NAMALWA (cell line): ENCODE measurements at regions not wholly inside any gene's neighbourhood (a gene's known extent, or its start where the extent isn't known, plus 50 kb on each side); places are given as distances from the start of the nearest gene placed in this dataset.
"Not testable (repeated sequence)": the region's sequence is repeated elsewhere in the genome, so short reads cannot be mapped to it uniquely, and the experiment has no call there.

ENCODE experiments used
- DNase-seq: peaks from one replicate; pipeline ENCODE4 v3.0.0-alpha.2; 2015; ENCODE audit warnings: low spot score

DNA sequence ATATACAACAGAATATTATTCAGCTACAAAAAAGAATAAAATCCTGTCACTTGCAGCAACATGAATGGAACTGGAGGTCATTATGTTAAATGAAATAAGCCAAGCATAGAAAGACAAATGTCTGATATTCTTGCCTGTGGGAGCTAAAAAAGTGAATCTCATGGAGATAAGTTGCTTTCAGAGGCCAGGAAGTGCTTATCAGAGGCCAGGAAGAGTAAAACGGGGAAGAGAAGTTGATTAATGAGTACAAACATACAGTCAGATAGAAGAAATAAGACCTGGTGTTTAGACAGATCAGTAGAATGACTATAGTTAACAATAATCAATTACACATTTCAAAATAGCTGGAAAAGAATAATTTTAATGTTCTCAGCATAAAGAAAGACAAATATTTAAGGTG lies 54.4 kb upstream of the CPHXL start:
- no peak for DNase-seq

DNA sequence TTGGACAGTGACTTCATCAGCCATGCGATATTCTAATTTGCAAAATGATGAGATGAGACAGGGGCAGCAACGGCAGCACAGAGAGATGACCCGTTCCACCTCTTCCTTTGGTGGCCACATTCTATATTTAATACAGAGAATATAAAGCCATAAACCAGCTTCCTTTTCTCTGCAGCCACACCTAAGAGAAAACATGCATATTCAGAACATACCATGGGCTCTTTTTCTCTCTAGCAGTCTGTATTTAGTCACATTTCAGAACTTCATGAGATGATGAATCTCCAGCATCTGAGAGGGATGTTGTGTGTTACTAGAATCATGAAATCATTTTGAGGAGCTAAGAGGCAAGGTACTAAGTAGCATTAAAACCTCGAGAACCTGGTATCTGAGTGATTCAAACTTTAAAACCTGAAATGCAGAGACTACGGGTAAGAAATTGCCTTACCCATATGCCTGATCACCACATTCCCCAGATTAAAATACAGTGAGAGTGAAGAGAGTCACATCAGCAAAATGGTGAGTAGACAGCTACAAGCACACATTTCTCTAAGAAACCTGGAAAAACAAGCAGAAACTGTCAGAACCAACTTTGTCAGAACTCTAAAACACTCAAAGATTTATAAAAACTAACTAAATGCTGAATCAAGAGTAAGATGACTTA lies 55.5 kb upstream of the CPHXL start:
- no peak for DNase-seq

DNA sequence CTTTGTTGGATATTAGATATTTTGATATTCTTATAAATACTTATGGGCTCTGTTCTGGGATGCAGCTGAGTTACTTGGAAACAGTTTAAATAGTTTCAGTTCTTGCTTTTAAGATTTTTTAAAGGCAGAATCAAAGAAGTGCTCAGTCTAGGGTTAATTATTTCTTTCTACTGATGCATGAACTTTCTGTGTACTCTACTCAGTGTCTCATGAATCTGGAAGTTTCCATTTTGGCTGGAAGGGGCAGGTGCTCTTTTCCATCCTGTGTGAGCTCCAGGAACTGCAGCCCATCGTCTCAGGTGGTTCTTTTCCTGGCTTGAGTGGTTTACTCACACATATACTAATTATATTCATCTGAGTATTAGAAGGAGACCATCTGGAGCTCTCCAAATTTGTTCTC lies 61.1 kb upstream of the CPHXL start:
- no peak for DNase-seq

DNA sequence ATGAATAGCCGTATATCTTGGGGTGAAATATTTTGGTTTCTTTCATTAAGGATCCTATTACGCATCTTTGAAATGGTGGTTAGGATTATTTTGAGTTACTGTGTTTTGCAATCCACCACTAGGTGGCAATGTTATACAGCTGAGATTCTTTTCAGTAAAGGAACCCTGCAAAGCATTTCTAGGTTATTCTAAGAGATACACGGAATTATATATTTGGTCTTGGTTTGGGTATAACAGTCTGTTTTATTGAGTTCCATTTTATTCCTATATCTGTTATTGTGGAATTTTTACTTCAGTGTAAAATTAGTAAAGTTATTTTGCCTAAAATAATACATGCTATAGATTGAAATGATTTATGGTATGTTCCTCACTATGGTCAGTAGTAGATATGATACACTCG lies 62.9 kb upstream of the CPHXL start:
- peak; percentile 82 for DNase-seq

DNA sequence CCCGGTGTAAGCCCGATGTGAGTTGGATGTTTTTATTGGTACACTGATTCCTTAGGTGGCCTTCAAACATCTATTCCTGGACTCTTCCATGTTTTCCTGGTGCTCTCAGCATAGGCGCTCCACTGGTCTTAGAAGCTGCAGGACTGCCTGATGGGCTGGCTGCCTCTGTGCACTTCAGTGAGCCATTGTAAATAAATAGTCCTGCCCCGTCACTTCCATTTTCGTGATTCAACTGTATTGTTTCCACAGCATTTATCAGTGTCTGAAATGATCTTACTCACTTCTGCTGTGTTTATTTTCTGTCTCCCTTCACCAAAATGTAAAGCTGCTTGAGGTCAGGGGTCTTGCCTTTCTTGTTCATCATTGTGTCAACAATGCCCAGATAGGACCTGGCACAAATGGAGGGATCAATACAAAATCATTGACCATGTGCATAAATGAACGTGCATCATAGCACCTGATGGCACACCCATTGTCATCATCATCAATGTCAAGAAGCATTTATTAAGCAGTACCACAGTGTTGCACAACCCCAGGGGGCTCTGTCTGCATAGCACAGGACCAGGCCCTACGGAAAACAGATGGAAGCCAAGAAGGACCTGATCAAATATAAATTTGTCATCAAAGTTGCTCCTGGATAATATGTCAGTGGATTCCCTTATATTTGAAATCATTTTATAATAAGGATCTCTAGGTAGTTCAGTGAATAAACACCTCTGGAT lies 66.6 kb upstream of the CPHXL start:
- DNase-seq: no peak

DNA sequence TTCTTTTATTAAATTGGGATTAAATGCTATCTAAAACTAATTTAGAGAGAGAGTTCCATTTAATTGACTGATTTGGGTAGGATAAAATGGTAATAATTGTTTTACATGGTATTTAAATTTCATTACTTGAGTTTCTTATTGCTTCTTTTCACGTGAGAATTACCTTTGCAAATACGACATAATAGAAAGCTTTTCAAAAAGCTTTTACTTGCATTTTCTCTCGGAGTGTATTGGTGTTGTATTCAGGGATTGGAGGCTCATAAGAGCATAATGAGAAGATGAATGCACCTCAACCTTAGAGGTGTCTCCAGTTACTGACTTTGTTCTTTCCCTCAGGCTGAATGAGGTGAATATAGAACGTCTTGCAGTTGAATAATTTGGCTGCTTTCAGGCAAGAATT lies 67.4 kb upstream of the CPHXL start:
- no peak for DNase-seq

DNA sequence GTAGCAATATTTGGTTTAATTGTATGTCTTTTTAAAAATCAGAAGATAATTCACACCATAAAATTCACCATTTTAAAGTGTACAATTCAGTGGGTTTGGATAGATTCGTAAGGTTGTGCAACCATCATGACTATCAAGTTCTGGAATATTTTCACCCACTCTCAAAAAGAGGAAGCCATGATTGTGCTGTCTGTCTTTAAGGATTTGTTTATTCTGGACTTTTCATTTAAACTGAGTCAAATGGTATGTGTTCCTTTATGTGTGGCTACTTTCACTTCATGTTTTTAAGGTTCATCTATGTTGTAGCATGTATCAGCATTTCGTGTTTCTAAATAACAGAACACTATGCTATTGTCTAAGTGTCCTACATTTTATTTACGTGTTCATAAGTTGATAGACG lies 68.1 kb upstream of the CPHXL start:
- peak; percentile 11 for DNase-seq

DNA sequence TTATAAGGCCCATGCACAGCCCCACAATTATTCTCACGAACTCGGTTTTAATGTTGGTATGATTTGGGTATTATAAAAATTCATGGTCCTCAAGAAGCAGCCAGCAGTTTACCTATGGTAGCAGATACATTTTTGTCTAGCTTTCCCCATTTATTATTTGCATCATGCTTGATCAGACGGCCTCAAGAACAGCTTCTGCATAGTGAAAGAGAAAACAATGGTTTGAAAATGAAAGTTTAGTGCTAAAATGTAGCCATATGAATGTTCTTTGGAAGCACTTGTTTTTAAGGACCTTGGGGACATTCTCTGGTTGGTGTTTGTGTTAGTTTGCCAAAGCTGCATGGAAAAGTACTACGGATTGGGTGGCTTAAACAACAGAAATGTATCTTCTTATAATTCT lies 72.4 kb upstream of the CPHXL start:
- DNase-seq: no peak

DNA sequence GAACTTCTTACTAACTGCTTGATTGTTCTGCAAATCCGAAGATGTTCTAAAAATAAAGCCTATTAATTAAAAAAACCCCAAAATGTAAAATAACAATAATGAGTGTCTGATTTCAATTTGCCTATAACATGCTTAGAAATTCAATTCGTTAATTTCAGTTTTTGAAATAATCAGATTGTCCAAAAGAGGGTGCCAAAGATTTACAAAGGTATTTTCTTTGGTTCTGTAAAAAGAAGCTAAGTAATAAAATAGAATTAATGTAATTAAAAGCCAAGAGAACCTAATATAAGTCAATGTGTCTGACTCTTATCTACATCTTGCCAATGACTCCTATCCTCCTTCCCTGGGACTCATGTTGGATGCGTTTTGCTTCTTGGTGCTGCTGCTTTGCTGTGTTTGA lies 75.0 kb upstream of the CPHXL start:
- DNase-seq: peak; percentile 30

DNA sequence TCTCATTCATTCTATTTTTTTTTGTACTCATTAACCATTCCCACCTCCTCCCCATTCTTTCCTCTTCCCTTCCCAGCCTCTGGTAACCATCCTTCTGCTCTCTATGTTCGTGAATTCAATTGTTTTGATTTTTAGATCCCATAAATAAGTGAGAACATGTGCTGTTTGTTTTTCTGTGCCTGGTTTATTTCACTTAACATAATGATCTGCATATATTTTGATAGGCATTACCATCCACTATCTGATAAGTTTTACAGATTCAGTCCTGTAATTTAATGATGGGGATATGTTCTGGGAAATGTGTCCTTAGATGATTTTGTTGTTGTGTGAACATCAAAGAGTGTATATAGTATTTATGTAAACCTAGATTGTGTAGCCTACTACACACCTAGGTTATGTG lies 77.5 kb upstream of the CPHXL start:
- no peak for DNase-seq

DNA sequence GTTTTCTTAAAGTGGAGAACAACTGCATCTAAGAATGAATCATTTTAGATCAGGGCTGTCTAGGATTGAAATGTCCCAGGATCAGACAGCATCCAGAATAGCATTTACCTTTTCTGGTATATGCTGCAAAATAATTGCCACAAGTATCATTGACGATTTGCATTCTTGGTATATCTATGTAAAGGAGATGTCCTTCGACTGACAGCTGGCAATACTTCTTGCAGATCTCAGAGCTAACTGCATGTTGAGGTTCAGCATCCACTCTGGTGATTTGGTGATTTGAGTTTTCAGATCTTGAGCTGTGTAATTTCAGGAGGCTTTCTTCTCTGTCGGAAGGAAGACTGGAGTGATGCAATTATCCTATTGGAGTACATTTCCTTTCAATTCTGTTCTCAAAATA lies 78.1 kb upstream of the CPHXL start:
- DNase-seq: no peak

DNA sequence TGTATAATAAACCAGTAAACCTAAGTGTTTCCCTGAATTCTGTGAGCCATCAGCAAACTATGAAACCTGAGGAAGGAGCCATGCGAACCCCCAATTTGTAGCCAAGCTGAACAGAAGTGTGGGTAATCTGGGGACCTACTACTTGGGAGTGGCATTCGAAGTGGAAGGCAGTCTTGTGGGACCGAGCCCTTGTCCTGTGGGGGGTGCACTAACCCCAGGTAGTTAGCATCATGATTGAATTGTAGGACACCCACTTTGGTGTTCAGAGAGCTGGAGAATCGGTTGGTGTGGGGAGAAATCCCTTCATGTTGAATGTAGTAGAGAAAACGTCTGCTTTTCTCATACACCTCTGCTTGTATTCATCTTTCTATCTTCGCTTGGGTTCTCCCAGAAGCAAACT lies 79.7 kb upstream of the CPHXL start:
- DNase-seq: no peak

DNA sequence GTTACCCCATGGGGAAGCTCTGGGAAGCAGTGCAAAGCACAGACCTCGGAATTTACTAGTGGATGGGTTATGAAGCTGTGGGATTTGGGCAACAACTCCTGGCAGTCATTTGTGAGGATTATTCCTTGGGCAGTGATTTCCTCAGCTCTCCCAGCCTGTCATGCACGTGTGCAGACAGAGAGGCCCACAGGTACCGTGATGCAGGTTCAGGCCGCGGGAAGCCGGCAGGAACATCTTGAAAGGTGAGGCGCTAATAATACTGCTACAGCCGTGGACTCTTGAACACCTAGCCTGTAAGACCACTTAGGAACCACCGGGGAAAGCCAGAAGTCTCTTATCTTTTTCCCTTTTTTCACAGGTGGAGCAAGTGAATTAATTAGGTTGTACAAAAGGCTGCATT lies 80.2 kb upstream of the CPHXL start:
- DNase-seq: no peak

DNA sequence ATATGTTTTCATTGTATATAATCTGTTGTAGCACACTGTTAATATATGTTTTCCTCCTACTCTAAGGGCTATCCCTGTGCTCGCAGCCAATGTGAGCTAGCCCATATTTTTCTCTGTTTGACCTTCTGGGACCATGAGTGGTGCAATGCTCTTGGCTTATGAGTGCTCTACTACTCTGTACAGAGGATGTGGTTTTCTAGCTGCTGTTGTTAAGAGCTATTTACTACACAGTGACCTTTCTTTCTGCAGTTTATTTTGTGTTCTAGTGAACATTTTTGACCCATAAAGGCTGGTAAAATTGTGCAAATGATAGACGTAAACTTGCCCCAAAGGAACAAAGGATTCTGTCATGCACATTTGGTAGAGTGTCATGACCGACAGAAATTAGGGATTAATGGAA lies 84.1 kb upstream of the CPHXL start:
- DNase-seq: no peak

DNA sequence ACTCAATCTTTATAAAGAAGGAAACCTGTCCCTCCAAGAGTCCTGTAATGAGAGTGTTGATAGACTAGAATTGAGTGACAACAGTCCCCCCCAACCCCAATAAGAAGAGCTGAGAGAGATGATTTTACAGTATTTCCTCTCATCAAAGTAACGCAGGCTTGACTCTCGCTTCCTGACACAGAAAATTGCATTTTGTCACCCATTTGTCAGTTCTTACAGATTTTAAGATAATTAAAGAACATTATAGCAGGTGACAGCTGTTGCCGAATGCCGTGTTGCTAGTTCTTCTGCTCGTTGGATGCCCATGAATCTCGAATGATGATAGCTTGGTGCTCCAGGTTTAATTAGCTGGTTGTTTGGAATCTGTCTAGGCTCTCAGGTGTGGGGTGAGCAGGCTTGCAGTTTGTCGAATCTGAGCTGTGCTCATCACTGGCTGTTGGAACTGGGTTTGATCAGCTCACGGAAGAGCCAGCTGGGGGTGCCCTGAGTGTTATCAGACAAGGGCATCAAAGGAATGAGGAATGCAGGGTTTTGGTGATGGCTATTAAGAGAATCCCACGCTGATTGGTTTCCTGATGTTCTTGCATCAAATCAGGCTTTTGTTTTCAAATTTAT lies 84.8 kb upstream of the CPHXL start:
- DNase-seq: no peak

DNA sequence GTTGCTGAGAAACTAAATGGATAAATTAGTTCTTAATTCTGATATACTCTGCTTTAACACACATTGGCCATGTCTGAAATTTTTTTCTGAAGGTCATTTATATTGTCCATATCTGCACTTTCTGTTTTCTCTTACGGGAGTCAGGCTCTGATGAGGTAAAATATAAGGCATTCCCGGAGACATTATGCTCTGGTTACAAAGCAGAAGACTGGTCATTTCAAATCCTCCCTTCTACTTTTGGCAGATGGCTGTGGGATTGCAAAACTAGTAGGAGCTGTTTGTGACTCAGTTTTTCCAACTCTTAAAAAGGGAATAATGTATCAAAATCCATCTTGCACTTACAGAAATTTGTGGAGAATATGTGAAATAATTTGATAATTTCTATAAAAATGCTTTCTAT lies 92.2 kb upstream of the CPHXL start:
- no peak for DNase-seq

DNA sequence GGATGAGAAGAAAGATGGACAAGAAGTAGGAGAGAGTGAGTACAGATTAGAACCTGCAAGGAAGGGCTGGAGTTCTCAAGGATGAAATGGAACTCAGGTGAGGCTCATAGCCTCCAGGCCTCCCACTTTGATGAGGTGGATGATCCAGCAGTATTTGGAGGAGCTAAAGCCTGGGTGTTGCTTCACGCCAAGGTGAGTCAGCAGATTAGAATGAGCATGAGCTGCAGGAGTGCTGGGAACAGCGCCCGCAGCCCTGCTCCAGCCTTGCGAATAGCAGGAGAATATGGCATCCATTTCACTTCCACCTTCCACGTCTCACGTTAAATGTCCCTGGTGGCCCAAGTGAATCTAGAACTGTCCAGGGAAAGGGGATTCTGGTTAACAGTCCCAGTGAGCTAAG lies 94.4 kb upstream of the CPHXL start:
- no peak for DNase-seq

DNA sequence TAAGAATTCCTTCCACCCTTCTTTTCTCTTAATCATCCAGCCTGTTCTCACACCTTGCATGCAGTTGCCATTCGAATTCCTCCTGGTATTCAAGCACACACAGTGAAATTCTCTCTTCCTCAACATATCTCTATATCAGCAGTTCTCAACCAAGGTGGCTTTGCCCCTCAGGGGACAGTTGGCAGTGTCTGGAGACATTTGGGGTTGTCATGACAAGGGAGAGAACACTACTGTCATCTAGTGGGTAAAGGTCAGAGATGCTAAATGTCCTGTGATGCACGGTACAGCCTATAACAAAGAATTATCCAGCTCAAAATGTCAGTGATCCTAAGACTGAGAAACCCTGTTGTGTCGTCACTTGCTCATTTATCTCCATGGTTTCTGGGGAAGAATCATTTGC lies 94.8 kb upstream of the CPHXL start:
- DNase-seq: peak; percentile 28

DNA sequence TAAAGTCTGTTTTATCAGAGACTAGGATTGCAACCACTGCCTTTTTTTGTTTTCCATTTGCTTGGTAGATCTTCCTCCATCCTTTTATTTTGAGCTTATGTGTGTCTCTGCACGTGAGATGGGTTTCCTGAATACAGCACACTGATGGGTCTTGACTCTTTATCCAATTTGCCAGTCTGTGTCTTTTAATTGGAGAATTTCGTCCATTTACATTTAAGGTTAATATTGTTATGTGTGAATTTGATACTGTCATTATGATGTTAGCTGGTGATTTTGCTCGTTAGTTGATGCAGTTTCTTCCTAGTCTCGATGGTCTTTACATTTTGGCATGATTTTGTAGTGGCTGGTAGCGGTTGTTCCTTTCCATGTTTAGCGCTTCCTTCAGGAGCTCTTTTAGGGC lies 99.5 kb upstream of the CPHXL start:
- not testable (repeated sequence) for DNase-seq

DNA sequence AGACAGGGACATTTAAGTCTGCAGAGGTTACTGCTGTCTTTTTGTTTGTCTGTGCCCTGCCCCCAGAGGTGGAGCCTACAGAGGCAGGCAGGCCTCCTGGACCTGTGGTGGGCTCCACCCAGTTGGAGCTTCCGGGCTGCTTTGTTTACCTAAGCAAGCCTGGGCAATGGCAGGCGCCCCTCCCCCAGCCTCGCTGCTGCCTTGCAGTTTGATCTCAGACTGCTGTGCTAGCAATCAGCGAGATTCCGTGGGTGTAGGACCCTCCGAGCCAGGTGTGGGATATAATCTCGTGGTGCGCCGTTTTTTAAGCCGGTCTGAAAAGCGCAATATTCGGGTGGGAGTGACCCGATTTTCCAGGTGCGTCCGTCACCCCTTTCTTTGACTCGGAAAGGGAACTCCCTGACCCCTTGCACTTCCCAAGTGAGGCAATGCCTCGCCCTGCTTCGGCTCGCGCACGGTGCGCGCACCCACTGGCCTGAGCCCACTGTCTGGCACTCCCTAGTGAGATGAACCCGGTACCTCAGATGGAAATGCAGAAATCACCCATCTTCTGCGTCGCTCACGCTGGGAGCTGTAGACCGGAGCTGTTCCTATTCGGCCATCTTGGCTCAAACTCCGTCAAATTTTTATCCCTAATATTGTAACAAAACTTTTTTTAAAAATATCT lies 101.2 kb upstream of the CPHXL start:
- DNase-seq: not testable (repeated sequence)

DNA sequence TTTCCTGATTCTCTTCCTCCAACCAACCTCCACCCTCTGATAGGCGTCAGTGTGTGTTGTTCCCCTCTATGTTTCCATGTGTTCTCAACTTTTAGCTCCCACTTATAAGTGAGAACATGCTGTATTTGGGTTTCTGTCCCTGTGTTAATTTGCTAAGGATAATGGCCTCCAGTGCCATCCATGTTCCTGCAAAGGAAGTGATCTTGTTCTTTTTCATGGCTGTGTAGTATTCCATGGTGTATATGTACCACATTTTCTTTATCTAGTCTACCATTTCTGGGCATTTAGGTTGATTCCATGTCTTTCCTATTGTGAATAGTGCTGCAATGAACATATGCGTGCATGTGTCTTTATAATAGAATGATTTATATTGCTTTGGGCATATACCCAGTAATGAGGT lies 107.1 kb upstream of the CPHXL start:
- not testable (repeated sequence) for DNase-seq

DNA sequence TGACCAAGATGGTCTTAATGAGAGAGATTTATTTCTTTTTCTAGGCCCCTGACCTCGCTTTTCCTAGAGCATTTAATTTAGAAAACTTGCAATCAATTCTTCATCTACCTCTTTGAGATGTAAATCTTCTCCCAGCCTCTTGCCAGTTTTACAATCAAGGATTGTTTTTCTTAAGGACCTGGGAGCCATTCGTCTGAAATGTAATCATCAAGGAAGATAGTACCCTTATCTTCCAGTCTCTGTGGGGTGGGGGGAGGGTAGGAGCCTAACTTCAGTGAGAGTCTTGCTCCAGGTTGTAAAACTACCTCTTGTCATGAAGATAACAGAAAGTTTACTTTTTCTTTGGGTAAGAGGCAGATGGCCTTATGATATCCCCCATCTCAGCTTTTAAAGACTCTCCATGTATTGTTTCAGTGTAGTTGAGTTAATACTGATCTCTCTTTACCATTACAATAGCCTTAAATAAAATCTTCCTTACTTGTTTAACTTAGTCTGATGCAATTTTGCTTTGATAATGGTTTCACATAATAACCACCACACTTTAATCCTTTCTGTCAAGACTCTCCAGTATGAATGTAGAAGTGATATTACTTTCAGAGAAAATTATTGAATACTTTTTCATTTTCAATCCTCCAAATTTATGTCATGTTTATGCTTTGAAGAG lies 110.2 kb upstream of the CPHXL start:
- no peak for DNase-seq

DNA sequence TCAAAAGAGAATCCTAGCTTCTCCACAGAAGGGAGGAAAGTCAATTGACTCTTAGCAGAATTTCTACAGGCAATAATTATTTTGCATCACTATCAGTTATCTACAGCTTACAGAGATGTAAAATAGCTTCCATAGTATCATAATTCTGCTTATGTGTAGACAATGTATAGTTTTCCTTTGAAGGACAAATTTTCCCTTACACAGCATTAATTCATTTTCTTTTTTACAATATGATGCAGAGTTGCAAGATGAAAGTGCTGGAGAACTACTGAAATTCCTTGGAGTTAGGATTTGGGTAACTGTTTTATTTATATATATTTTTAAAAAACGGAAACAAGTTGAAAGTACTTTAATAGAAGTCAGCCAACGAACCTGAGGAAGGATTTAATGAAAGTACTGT lies 111.0 kb upstream of the CPHXL start:
- DNase-seq: no peak
